GM21717 (cell line): ENCODE measurements at regions not wholly inside any gene's neighbourhood (a gene's known extent, or its start where the extent isn't known, plus 50 kb on each side); places are given as distances from the start of the nearest gene placed in this dataset.

Experiments used
- ATAC-seq: cut with Tn5 transposase; IDR thresholded peaks from one replicate; pipeline ENCODE4 v1.9.1; 2021; ENCODE audit warnings: mild to moderate bottlenecking, moderate library complexity; ENCODE audit not compliant: unreplicated experiment

DNA sequence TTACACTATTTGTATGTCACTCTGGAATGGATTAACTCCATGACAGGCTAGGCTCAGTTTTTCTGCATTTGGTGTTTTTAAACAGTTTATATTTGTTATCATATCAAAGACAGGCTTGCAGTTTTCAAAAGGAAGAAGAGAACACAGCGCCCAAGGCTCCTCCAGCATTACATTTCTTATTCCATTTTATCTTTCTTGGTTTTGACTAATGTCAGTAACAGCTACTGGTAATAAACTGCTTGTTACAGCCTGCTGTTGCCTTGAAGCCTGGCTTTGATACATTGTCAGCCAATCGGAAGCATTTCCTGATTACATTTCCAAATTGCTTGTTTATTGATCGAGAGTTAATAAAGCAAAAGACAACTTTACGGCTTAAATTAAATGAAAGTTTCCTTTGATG lies 166.0 kb upstream of the MDFIC start:
- ATAC-seq, result no peak

DNA sequence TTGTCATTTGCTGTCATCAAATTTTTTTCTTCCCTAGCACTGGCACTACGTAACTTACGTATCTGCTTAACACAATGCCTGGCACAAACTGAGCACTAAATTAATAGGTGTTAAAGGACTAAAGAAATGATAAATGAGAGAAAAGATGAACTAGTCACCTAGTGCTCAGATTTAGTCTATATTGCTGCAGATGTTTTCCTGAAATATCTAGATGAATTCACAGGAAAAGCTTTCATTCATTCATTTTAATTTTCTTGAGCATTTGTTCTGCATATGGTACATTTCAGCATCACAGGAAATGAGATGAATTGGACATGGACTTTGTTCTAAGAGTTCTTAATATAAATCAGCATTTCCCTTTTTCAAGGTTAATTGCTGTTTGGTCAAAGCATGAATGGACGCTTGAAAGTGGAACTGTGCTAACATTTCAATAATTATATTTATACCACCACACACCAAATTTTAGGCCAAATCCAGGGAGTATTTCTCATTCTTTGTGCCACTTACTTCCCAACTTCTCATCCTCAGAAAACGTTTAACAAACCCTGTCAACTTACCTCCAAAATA lies 163.2 kb upstream of the MDFIC start:
- no peak for ATAC-seq

DNA sequence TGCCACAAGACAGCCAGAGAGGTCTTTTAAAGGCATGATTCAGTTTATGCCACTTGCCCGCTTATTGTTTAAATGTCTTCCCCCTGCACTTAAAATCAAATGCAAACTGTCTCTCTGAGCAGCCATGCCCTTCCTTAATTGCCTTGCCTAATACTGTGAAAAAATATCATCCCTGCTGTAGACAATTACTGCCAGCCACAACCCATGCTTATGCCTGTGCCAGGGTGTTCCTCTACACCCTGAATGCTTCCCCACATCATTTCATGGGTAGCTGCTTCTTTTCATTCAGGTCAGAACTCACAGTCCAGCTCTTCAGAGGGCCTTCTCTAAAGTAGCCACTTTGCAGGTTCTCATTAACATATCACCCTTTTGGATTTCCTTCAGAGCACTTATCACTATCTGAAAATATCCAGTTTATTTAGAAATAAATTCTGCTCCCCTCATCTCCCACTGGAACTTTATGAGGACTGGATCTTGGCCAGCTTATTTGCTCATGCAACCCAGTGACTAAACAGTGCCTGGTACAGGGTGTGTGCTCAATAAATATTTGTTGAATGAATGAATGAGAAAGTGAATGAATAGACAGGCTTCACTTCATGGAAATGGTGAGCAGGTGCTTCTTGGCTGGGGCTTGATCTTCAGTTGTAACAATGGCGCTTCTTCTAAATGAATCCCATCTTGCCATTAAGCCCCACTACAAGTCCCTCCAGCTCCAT lies 162.4 kb upstream of the MDFIC start:
- no peak for ATAC-seq

DNA sequence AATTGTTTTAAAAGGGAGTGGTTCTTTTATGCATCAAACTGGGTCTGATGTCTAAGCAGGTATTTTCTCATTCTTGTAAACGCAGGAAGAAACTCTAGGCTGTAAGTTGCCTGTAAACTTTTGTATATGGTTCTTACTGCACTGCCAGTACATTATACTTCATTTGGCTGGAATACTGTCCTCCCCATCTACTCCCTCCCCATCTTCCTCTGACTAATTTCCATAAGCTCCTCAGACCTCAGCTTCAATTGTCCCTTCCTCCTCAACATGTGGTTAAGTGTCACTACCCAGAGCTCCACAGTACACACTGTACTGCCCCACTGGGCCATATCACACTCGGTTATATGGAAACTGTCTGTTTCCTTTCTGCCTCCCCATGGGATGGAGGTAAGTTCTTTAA lies 161.4 kb upstream of the MDFIC start:
- no peak for ATAC-seq

DNA sequence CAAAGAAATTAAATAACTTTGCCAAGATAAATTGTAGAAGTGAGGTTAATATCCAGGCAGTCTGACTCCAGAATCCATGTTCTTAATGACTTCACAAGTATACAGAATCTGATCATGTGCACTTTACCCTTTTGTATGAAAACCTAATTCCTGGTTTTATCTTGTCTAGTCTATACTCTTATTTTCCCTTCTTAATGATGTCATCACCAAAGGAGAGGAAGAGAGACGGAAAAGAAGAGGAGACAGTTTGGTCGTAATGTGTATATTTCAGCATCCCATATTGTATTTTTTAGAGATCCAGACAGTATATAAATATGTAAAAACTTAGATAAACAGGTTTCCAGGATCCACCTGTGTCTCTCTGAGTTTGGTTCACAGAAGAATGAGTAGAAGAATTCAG lies 159.9 kb upstream of the MDFIC start:
- ATAC-seq, result no peak

DNA sequence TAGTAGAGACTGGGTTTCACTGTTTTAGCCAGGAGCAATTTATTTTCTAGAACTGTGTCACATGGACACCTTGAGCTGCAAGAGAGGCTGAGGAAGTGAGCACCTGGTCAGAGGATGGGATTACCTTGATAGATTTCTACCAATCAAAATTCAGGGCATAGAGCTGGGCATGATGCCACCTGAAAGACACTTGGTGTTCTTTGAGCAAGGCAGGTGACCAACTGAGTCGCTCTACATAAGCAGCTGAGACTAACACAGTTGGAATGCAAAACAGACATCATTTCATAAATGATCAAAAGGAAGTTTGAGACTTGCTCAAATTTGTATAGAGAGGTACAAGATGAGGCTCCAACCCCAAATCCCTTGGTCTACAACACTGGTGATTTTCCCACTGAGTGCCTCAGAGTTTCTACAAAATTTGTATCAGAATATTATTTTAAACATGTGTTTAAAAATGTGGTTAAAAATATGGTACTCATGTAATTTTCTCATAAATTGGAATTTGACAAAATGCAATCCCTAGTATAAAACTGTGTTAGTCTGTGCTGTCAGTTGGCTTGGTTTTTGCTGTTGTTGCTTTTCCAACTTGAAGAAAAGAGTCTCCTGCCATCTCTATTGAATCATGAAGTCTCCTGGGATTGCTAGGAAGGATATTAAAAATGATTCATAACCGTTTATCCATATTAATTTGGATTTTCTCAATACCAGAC lies 156.4 kb upstream of the MDFIC start:
- no peak for ATAC-seq

DNA sequence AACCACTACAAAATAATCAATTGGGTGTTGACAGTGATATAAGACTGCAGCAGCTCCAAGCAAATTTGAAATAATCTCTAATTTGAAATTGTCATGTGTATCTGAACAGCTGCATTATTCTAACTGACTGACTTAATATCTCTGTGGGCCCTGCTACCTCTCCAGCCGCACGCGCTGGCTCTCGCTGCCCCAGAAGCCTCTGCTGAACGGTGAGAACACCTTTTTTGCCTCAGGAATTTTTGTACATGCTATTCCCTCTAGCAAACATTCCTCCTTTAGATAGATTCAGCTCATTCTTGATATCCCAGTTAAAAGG lies 155.9 kb upstream of the MDFIC start:
- ATAC-seq, result no peak

DNA sequence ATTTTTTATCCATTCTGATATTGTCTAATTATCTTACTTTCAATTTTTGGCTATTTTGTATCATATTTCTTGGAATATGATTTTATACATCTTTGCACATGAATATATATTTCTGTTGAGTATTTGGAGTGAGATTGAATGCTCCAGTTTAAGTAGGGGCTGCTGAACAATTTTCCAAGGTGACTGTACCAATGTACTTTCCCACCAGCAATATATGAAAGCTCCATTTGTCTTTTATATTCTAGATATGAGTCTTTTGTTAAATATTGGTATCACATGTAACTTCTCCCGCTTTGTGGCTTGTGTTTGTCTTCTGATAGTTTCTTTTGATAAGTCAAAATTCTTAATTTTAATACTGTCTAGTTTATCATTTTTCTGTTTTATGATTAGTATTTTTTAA lies 144.6 kb upstream of the MDFIC start:
- no peak for ATAC-seq

DNA sequence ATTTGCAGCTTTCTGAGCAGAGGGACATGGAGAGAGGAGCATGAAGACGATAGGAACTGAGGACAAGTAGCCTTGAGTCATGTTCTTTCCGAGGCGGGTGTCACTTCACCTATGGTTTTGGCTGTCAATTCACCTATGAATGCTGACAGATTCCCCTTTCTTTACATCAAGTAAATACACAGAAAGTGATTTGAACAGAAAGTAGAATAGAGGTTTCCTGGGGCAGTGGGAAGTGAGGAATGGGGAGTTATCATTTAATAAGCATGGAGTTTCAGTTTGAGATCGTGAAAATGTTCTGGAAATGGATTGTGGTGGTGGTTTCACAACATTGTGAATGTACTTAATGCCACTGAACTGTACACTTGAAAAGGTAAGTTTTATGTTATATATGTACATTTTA lies 138.4 kb upstream of the MDFIC start:
- ATAC-seq, result no peak

DNA sequence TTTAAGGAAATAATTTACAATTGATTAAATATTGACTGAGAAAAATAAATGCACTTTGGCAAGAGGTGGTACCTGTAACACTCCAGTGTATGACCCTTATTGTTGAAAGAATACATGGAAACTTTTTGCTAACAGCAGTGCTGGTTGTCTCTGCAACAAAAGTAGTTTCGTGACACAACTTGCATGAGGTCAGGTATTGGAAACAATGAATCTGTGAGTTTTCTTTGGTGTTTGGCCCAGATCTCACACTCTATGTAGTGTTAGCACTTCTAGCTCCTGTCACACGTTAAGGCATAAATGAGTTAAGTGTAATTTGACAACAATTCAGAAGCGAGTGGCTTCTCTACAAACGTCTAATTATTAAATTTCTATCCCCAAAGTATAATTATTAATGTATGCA lies 137.7 kb upstream of the MDFIC start:
- ATAC-seq, result no peak

DNA sequence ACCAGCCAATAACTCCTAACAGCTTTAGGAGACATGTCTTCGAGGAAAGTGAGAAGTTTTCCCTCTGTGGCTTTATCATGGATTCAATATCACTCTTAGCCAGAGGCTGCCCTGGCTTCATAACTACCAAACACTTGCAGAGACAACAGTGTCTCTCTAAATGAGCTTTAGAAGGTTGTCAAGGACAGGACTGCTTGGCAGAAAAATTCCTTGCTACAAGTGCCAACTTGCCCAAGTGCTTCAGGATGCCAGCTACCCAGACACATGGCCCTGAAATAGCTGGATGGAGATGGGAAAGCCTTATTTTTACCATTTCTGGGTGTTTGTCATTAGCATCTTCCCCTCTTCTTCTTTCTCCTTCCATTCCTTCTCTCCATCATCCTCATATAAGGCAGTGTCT lies 137.1 kb upstream of the MDFIC start:
- no peak for ATAC-seq

DNA sequence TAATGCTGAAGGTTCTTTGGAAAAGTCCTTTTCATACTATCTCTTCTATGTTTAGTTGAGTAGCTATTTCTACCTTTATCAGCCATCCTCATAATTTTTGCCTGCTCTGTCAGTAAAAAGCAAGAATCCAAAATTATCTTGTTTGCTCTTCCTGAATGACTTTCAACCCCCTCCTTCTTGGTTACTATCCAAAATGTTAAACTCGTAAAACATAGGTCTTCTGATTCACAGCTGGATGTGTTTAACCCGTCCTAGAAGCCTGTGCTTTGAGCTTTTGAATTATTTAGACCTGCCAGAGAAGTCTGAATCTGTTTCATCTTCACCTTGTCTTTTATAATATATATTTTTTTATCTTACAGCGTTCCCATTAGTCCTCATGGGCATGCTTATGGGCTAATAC lies 136.4 kb upstream of the MDFIC start:
- ATAC-seq, result no peak

DNA sequence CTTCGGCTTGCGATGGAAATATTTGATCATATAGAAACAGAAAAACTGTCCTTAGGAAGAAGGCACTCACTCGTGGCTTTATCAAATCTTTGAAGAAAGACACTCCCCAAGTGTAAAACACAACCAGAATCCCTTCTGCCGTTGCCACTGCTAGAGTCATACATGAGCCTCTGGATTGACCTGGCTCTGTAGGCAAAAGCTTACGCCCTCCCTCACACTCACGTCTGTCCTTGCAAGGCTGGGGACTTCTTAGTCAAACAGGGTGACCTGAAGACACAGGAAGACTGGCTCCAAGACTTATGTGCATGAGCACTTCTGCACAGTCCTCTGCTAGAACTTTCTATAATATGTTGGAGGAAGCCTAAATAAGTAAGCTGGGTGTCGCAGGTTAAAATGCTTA lies 135.4 kb upstream of the MDFIC start:
- ATAC-seq, result no peak

DNA sequence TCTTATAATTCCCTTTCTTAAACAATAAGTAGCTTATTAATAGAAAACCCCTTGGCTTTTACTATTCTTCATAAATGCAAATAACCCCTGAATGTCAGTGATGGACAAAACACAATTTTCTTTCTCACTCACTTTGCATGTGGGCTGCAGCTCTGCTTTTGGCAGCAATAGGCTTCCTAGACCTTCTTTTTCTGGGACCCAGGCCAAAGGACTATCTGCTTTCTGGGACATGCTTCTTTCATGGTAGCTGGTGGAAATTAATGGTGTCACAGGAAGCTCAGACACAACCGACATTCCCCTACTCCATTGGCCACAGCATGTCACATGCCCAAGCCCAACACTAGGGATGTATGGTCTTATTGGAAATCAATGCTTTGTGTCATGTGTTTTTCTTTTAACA lies 134.3 kb upstream of the MDFIC start:
- no peak for ATAC-seq

DNA sequence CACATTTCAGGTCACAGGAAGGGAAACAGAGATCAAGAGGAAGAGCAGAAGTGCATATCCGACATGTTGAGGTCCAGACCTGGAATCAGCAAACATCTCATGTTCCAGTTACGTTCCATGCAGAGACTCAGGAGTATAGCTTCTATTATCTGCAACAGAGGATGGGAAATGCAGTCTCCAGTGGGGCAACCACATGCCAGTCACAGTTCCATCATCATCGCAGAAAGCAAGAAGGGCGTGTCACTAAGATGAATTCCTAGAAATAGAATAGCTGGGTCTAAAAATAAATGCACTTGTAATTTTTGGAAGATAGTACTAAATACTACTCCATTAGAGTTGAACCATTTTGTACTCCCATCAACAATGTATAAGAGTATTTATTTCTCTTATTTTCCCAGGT lies 133.2 kb upstream of the MDFIC start:
- no peak for ATAC-seq

DNA sequence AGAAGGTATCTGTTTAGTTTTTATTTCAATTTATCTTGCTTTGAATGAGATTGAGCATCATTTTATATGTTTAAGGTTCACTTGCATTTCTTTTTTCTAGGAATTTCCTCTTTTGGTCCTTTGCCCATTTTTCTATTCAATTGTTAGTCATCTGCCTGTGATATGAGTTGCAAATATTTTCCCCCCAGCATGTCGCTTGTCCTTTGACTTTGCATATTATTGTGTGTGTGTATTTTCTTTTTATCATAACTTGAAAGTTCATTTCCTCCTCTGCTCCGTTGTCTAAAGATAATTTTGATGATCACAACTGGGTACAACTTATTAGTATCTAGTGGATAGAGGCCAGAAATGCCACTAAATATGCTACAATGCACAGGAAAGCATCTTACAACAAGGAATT lies 132.7 kb upstream of the MDFIC start:
- ATAC-seq, result no peak

DNA sequence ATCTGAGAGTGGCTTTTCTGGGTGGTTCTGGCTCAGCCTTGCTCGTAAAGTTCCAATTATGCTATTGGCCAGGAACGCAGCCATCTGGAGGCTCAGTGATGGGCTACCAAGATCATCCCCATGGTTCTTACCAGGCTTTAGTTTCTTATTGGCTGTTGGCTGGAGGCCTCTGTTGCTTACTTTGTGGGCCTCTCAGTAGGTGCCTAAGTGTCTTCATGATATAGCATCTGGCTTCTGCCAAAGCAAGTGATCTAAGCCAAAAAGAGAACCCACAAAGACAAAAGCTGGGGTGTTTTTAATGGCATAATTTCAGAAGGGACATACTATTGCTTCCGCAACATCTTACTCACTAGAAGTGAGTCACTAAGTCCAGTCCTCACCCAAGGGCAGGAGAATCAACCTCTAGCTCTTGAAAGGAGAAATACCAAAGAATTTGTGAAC lies 132.0 kb upstream of the MDFIC start:
- ATAC-seq, result no peak

DNA sequence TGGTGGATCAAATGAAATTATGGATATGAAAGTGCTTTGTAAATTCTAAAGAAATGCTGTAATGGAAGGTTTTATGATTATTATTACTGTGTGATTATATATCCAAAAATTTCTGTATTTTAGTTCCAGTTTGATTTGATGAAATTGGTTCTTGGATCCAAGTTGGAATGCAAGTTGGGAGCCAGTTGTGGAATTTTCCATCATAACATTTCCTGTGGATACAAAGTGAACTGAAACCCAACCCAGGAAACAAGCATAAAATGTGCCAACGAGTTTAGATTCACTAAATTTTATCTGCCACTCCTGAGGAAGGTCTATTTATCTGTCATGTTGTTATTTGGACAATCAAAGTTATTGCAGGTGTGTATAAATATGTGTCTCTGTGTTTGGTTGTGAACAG lies 131.4 kb upstream of the MDFIC start:
- ATAC-seq, result no peak

DNA sequence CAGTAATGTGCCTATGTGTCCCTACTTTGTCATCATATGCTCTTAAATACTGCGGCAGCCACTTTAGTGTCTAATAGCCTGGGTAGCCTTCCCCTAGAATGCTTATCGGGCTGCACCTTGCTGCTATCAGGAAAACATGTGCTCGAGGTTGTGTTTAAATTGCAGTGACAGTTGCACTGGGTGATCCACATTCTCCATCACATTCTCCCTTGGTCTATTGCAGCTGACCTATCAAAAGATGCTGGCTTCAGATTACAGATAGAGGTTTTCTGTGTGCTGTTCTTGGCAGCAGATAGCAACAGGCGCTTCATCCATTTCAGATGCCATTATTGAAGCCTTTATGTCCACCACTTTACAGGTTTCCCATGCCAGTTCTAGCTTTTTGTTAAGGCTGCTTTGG lies 130.1 kb upstream of the MDFIC start:
- ATAC-seq, result no peak

DNA sequence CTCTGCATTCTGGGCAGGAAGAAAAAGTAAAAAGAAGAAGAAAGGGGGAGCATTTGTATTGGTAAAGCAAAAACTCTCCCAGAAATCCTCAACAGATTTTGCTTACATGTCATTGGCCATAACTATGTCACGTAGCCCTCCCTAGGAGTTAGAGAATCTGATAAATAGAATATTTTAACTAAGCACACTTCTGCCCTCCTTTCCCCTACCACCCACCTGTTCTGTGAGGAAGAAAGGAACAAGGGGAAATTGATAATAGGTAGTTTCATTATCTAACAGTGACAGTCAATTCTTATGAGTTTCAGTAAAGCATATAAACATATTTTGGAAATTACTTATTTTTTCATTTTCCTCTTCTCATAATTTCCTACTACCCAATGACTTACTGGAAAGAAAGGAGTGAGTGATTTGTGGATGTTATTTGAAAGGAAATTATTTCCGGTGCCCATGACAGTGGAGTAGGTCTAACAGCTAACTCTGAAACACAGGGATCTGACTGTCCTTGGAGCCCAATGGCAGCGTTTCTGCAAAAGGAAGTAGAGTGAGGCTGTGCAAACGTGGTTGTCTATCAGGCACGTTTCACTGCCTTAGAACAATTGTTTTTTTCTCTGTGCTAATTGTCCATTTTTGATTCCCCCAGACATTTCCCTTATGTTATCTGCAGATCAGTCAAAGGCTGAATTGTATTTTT lies 128.6 kb upstream of the MDFIC start:
- no peak for ATAC-seq

DNA sequence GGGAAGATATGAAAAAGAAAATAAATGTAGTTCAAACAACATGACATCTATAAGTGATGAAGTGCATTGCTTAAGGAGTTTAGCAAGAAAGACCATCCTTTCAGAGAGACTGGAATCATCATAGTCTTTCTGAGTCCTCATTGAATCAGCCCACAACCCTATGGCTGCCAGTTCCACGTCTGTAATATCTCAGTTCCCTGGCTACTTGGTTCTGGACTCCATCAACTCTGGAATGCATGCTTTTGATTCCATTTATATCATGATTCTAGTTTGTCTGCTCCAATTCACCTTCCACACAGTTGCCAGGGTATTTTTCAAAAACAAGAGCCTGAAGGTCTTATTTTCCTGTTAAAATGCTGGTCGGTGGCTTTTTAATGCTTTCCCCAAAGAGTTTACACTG lies 126.4 kb upstream of the MDFIC start:
- ATAC-seq, result no peak

DNA sequence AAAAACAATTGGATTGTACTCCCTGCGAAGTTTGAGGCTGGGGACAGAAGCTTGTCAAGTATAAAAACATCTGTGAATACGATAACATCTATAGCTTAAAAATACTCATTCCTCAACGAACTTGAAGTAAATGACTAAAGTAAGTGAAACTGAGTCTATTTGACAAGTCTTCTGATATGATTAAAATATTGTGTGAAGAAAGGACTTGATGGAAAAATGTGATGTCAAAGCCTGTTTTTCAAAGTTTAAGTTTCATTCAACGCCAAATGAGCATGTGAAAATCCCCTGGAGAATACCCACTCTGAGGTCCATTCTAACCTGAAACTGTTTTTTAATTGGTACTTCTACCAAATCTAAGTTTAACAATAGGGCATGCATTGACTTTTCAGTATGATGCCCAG lies 122.3 kb upstream of the MDFIC start:
- ATAC-seq, result no peak
